H9 (cell line): ENCODE measurements at regions not wholly inside any gene's neighbourhood (a gene's known extent, or its start where the extent isn't known, plus 50 kb on each side); places are given as distances from the start of the nearest gene placed in this dataset.

ENCODE experiments used
- DNase-seq: peaks from one replicate; pipeline ENCODE4 v3.0.0-alpha.2; 2017
- H2AFZ ChIP-seq: one replicate; pipeline ENCODE4 v1.6.1; 2013; ENCODE audit warnings: mild to moderate bottlenecking, low read length, control low read depth, moderate library complexity
- H2AK5ac ChIP-seq: 2 replicates; pipeline ENCODE4 v1.6.1; 2013; ENCODE audit warnings: low read length, control low read depth, mixed read lengths; ENCODE audit not compliant: insufficient read length
- H2BK120ac ChIP-seq: one replicate; pipeline ENCODE4 v1.6.1; 2013; ENCODE audit warnings: low read depth, mild to moderate bottlenecking, low read length, control low read depth, inconsistent platforms; ENCODE audit not compliant: poor library complexity, severe bottlenecking
- H2BK12ac ChIP-seq: 2 replicates; pipeline ENCODE4 v1.6.1; 2013; ENCODE audit warnings: low read length, control low read depth, mixed read lengths, low read depth; ENCODE audit not compliant: insufficient read length
- H2BK15ac ChIP-seq: 2 replicates; pipeline ENCODE4 v1.6.1; 2013; ENCODE audit warnings: low read depth, low read length, control low read depth
- H2BK20ac ChIP-seq: one replicate; pipeline ENCODE4 v1.6.1; 2013; ENCODE audit warnings: low read depth, mild to moderate bottlenecking, low read length, control low read depth, inconsistent platforms; ENCODE audit not compliant: poor library complexity, severe bottlenecking
- H2BK5ac ChIP-seq: 2 replicates; pipeline ENCODE4 v1.6.1; 2013; ENCODE audit warnings: low read length, control low read depth, mixed read lengths; ENCODE audit not compliant: insufficient read length
- H3K14ac ChIP-seq: 2 replicates; pipeline ENCODE4 v1.6.1; 2013; ENCODE audit warnings: low read length, control low read depth; ENCODE audit not compliant: insufficient read depth
- H3K18ac ChIP-seq: 2 replicates; pipeline ENCODE4 v1.6.1; 2013; ENCODE audit warnings: low read depth, mild to moderate bottlenecking, mixed read lengths, low read length, control low read depth; ENCODE audit not compliant: insufficient read length
- H3K23ac ChIP-seq: 2 replicates; pipeline ENCODE4 v1.6.1; 2013; ENCODE audit warnings: low read length, control low read depth, mixed read lengths, low read depth; ENCODE audit not compliant: insufficient read length
- H3K23me2 ChIP-seq: 2 replicates; pipeline ENCODE4 v1.6.1; 2013; ENCODE audit warnings: low read depth, mild to moderate bottlenecking, mixed read lengths, low read length, control low read depth; ENCODE audit not compliant: insufficient read length, poor library complexity, severe bottlenecking
- H3K27ac ChIP-seq: 2 replicates; pipeline ENCODE4 v1.5.1; 2013; ENCODE audit warnings: low read length, control low read depth, mixed read lengths, low read depth; ENCODE audit not compliant: insufficient read length
- H3K27me3 ChIP-seq: 2 replicates; pipeline ENCODE4 v1.6.1; 2013; ENCODE audit warnings: low read length, control low read depth, inconsistent platforms; ENCODE audit not compliant: insufficient read depth
- H3K4ac ChIP-seq: 2 replicates; pipeline ENCODE4 v1.6.1; 2013; ENCODE audit warnings: low read depth, mild to moderate bottlenecking, control low read depth, inconsistent platforms, low read length, moderate library complexity
- H3K4me1 ChIP-seq: 2 replicates; pipeline ENCODE4 v1.6.1; 2013; ENCODE audit warnings: low read length, control low read depth, inconsistent platforms; ENCODE audit not compliant: insufficient read depth
- H3K4me2 ChIP-seq: 2 replicates; pipeline ENCODE4 v1.6.1; 2013; ENCODE audit warnings: low read length, control low read depth, mixed read lengths; ENCODE audit not compliant: insufficient read length, insufficient read depth
- H3K56ac ChIP-seq: 2 replicates; pipeline ENCODE4 v1.6.1; 2013; ENCODE audit warnings: low read depth, mild to moderate bottlenecking, mixed read lengths, low read length, control low read depth; ENCODE audit not compliant: insufficient read length
- H3K79me1 ChIP-seq: 2 replicates; pipeline ENCODE4 v1.6.1; 2013; ENCODE audit warnings: low read depth, mild to moderate bottlenecking, moderate library complexity, low read length, control low read depth, inconsistent platforms; ENCODE audit not compliant: insufficient read depth, poor library complexity, severe bottlenecking
- H3K79me2 ChIP-seq: 2 replicates; pipeline ENCODE4 v1.6.1; 2013; ENCODE audit warnings: low read length, control low read depth, inconsistent platforms; ENCODE audit not compliant: insufficient read depth
- H3K9ac ChIP-seq: 2 replicates; pipeline ENCODE4 v1.6.1; 2013; ENCODE audit warnings: low read length, control low read depth, mixed read lengths; ENCODE audit not compliant: insufficient read length; ENCODE audit errors: extremely low read depth
- H3K9me3 ChIP-seq: one replicate; pipeline ENCODE4 v1.6.1; 2013; ENCODE audit warnings: low read depth, low read length, inconsistent platforms; ENCODE audit not compliant: control insufficient read depth
- H3T11ph ChIP-seq: one replicate; pipeline ENCODE4 v1.6.1; 2013; ENCODE audit warnings: mild to moderate bottlenecking, low read length, control low read depth, inconsistent platforms
- H4K20me1 ChIP-seq: one replicate; pipeline ENCODE4 v1.6.1; 2013; ENCODE audit not compliant: control insufficient read depth, insufficient read length, insufficient read depth
- H4K5ac ChIP-seq: 2 replicates; pipeline ENCODE4 v1.6.1; 2013; ENCODE audit warnings: low read depth, mild to moderate bottlenecking, mixed read lengths, low read length, control low read depth; ENCODE audit not compliant: insufficient read length
- H4K8ac ChIP-seq: replicated peaks from 2 replicates; pipeline ENCODE4 v1.6.1; 2013; ENCODE audit warnings: low read length, control low read depth, mixed read lengths, low read depth; ENCODE audit not compliant: insufficient read length
- H4K91ac ChIP-seq: 2 replicates; pipeline ENCODE4 v1.6.1; 2013; ENCODE audit warnings: low read depth, mild to moderate bottlenecking, moderate library complexity, mixed read lengths, low read length, control low read depth; ENCODE audit not compliant: insufficient read length
- H3K27ac Mint-ChIP-seq, 3 experiments: 2 replicates in 2 of 3; 3 replicates in 1 of 3; pipeline ENCODE4 v1.8.0; 2020 to 2021; ENCODE audit warnings: mixed read lengths in 3 of 3, mild to moderate bottlenecking in 1 of 3, moderate library complexity in 1 of 3
- H3K27me3 Mint-ChIP-seq: 2 replicates; pipeline ENCODE4 v1.8.0; 2021; ENCODE audit warnings: low read depth, mild to moderate bottlenecking, moderate library complexity, mixed read lengths
- H3K36me3 Mint-ChIP-seq, 3 experiments: 2 replicates in 2 of 3; 3 replicates in 1 of 3; pipeline ENCODE4 v1.8.0; 2020 to 2021; ENCODE audit warnings: low read depth in 3 of 3, mixed read lengths in 3 of 3; ENCODE audit not compliant: insufficient read depth in 1 of 3
- H3K4me1 Mint-ChIP-seq, 2 experiments: 2 replicates each; pipeline ENCODE4 v1.8.0; 2020; ENCODE audit warnings: mixed read lengths in 2 of 2
- H3K4me3 Mint-ChIP-seq, 2 experiments: 2 replicates in 1 of 2; 3 replicates in 1 of 2; pipeline ENCODE4 v1.8.0; 2020 to 2021; ENCODE audit warnings: mild to moderate bottlenecking in 2 of 2, mixed read lengths in 2 of 2, moderate library complexity in 1 of 2
- H3K9me3 Mint-ChIP-seq, 2 experiments: 2 replicates in 1 of 2; 3 replicates in 1 of 2; pipeline ENCODE4 v1.8.0; 2020; ENCODE audit warnings: mild to moderate bottlenecking in 2 of 2, mixed read lengths in 2 of 2, moderate library complexity in 1 of 2
- WGBS: extraction: QIAGEN DNeasy Blood & Tissue Kit; methylation state at CpG from one replicate; pipeline ENCODE4 v1.1.7; 2013; ENCODE audit warnings: missing lambda C conversion rate, low lambda C conversion rate, mixed read lengths; ENCODE audit not compliant: insufficient read length; ENCODE audit errors: extremely low coverage; 5-methylcytosine and 5-hydroxymethylcytosine counted together
- TF ChIP-seq, protein P1 (sequence below): fragments of 200-600 bp; sonication (generic); conservative IDR thresholded peaks from 3 replicates; pipeline ENCODE4 v1.8.0; 2021; ENCODE audit warnings: antibody characterized with exemption, mild to moderate bottlenecking

DNA sequence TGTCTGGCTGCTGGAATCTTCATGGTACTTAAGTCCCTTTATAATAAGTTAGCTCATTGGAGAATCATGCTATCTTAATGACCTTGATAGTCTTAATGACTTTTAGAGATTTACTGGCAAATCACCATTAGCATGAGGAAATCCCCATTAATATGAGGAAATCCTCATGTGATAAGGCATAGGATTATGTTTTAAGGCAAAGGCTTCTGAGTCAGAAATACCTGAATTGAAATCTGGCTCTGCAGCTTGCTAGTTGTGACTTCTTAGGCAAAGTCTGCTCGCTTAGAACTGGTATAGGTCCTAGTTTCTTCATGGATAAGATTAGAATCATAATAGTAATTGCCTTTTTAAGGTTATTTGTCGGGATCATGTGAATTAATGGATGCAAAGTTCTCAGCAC, 190.2 kb upstream of the BANK1 start:
- no peak overlapping the region for H3K4me2 ChIP-seq
- H3K36me3 Mint-ChIP-seq: no peaks in the 10 kb centered on the region; a peak in 1 of 7 replicates

More for the DNA sequence above, 190.2 kb upstream of the BANK1 start:
- no peak overlapping the region for H3K4me3 Mint-ChIP-seq
- no peak overlapping the region for H3K27ac ChIP-seq
- no peak overlapping the region for H3K9ac ChIP-seq
- H3K14ac ChIP-seq: no peak overlapping the region
- no peak overlapping the region for H3K4ac ChIP-seq
- TF ChIP-seq, protein P1, sequence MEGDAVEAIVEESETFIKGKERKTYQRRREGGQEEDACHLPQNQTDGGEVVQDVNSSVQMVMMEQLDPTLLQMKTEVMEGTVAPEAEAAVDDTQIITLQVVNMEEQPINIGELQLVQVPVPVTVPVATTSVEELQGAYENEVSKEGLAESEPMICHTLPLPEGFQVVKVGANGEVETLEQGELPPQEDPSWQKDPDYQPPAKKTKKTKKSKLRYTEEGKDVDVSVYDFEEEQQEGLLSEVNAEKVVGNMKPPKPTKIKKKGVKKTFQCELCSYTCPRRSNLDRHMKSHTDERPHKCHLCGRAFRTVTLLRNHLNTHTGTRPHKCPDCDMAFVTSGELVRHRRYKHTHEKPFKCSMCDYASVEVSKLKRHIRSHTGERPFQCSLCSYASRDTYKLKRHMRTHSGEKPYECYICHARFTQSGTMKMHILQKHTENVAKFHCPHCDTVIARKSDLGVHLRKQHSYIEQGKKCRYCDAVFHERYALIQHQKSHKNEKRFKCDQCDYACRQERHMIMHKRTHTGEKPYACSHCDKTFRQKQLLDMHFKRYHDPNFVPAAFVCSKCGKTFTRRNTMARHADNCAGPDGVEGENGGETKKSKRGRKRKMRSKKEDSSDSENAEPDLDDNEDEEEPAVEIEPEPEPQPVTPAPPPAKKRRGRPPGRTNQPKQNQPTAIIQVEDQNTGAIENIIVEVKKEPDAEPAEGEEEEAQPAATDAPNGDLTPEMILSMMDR: no peak
- no peaks in the 10 kb centered on the region for H3K23me2 ChIP-seq
- no peaks in the 10 kb centered on the region for H3K27me3 Mint-ChIP-seq
- H2BK5ac ChIP-seq: no peak overlapping the region
- H2AK5ac ChIP-seq: no peak overlapping the region
- H3T11ph ChIP-seq: no peak overlapping the region
- H3K27ac Mint-ChIP-seq: no peak overlapping the region
- H2BK120ac ChIP-seq: no peak overlapping the region
- H3K9me3 ChIP-seq: no peaks in the 10 kb centered on the region
- H3K4me1 ChIP-seq: no peaks in the 10 kb centered on the region
- H3K79me1 ChIP-seq: no peaks in the 10 kb centered on the region
- no peak overlapping the region for H4K91ac ChIP-seq
- no CpG with 5 or more reads among the region's 2 CpGs for WGBS
- H2AFZ ChIP-seq: no peak overlapping the region
- no peak overlapping the region for H4K5ac ChIP-seq
- H4K20me1 ChIP-seq: no peaks in the 10 kb centered on the region
- no peak overlapping the region for H3K56ac ChIP-seq
- H2BK12ac ChIP-seq: no peak overlapping the region
- H3K27me3 ChIP-seq: no peaks in the 10 kb centered on the region
- peaks cover 0 to 3% of the 10 kb centered on the region in 2 experiments; a peak in 1 of 5 replicates for H3K9me3 Mint-ChIP-seq
- no peak for DNase-seq
- H2BK15ac ChIP-seq: no peak overlapping the region
- no peaks in the 10 kb centered on the region for H3K4me1 Mint-ChIP-seq
- H3K23ac ChIP-seq: no peak overlapping the region
- H3K79me2 ChIP-seq: no peaks in the 10 kb centered on the region
- H4K8ac ChIP-seq: no peak overlapping the region
- no peak overlapping the region for H2BK20ac ChIP-seq
- no peak overlapping the region for H3K18ac ChIP-seq
